ENCODE measurements at regions not wholly inside any gene's neighbourhood (a gene's known extent, or its start where the extent isn't known, plus 50 kb on each side); places are given as distances from the start of the nearest gene placed in this dataset.

DNA sequence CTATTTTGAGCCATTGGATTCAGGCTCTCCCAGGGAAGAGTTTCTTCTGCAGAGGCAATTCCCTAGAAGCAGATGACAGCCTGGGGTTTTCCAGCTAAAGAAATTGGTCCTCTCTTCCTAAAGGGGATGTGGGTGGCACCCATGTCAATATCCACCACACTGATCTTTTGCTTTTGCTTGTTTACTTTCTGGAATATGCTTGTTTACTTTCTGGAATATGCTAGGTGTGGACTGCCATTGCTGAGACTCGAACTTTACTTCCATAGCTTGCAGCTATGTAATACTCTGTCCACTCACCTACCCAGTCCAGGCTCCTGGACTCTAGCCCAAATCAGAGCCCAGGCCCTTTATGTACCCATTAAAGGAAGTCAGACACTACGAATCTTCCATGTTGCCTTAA is 92.1 kb upstream of the SMYD2 start:
- TF ChIP-seq EZH2 (IDR thresholded peaks at IDR 0.05; ENCODE audit: borderline replicate concordance, low read depth, low read length, severe bottlenecking), result no peak
- no peak for TF ChIP-seq CTCF (IDR thresholded peaks at IDR 0.05; ENCODE audit: borderline replicate concordance, extremely low read depth, low read length, poor library complexity, severe bottlenecking)

Measured in DND-41 (cell line).